Adrenal gland (tissue), 5 donors: ENCODE measurements at regions not wholly inside any gene's neighbourhood (a gene's known extent, or its start where the extent isn't known, plus 50 kb on each side); places are given as distances from the start of the nearest gene placed in this dataset.
"Not testable (repeated sequence)": the region's sequence is repeated elsewhere in the genome, so short reads cannot be mapped to it uniquely, and the experiment has no call there.

Experiments used
- CTCF ChIP-seq, 6 experiments: fragments of 450-650 bp in 4 of 6; fragments of 200-600 bp in 2 of 6; sonication (generic) in 1 of 6; IDR thresholded peaks; 1 replicate in 5 of 6; 2 replicates in 1 of 6; pipeline versions ENCODE4 v1.5.1 to v1.8.0; 2016 to 2021; ENCODE audit warnings: antibody characterized with exemption in 6 of 6, mild to moderate bottlenecking in 2 of 6, moderate library complexity in 1 of 6
- POLR2A ChIP-seq, 2 donors: fragments of 450-650 bp; IDR thresholded peaks; one replicate each; pipeline ENCODE4 v1.6.1; 2017; ENCODE audit warnings: antibody characterized with exemption in 2 of 2, mild to moderate bottlenecking in 2 of 2, moderate library complexity in 1 of 2
- donor health status: DM: no; HTN: no; CAD: no.

GRCh38 chr6:170146131-170146530 lies 144.7 kb downstream of the DLL1 start:
- not testable (repeated sequence) for TF ChIP-seq CTCF, POLR2A (IDR thresholded peaks at IDR 0.05)
